HepG2 (cell line): ENCODE measurements at regions not wholly inside any gene's neighbourhood (a gene's known extent, or its start where the extent isn't known, plus 50 kb on each side); places are given as distances from the start of the nearest gene placed in this dataset.
A peak's percentile ranks its signal among the peaks of the same experiment; 100 is the strongest.

Experiments
- ARID5B ChIP-seq: IDR thresholded peaks from 2 replicates; pipeline ENCODE4 v1.4.0; 2020; ENCODE audit warnings: mild to moderate bottlenecking, missing genetic modification reagents
- ATF2 ChIP-seq: sonication (generic); formaldehyde crosslinking; IDR thresholded peaks from 2 replicates; pipeline ENCODE4 v1.4.0; 2020; ENCODE audit warnings: missing genetic modification reagents
- BCL6 ChIP-seq: IDR thresholded peaks from 2 replicates; pipeline ENCODE4 v1.6.1; 2016; ENCODE audit warnings: missing genetic modification reagents, missing compliant biosample characterization
- FOXK1 ChIP-seq: sonication (generic); formaldehyde crosslinking; IDR thresholded peaks from 2 replicates; pipeline ENCODE4 v1.4.0; 2020; ENCODE audit warnings: low read depth, missing genetic modification reagents, borderline replicate concordance
- HNRNPH1 ChIP-seq: fragments of 200-400 bp; formaldehyde crosslinking; optimal IDR thresholded peaks from 2 replicates; pipeline ENCODE3; 2017; ENCODE audit warnings: mild to moderate bottlenecking, low read depth, low read length
- ISX ChIP-seq: sonication (generic); formaldehyde crosslinking; conservative IDR thresholded peaks from 2 replicates; pipeline ENCODE4 v1.5.0; 2020; ENCODE audit warnings: missing genetic modification reagents
- KDM5A ChIP-seq: fragments of 200-600 bp; sonication (generic); IDR thresholded peaks from 2 replicates; pipeline ENCODE4 v1.7.0; 2018; ENCODE audit warnings: antibody characterized with exemption, mild to moderate bottlenecking, low read length, borderline replicate concordance
- MAX ChIP-seq: IDR thresholded peaks from 2 replicates; pipeline ENCODE4 v1.6.1; 2012; ENCODE audit warnings: inconsistent platforms
- NFYC ChIP-seq: IDR thresholded peaks from 2 replicates; pipeline ENCODE4 v1.6.1; 2016; ENCODE audit warnings: missing genetic modification reagents, missing compliant biosample characterization
- PAF1 ChIP-seq: IDR thresholded peaks from 2 replicates; pipeline ENCODE4 v1.6.1; 2016; ENCODE audit warnings: missing genetic modification reagents, missing compliant biosample characterization
- PCBP2 ChIP-seq: fragments of 200-400 bp; formaldehyde crosslinking; optimal IDR thresholded peaks from 2 replicates; pipeline ENCODE3; 2018; ENCODE audit warnings: low read length, low read depth; ENCODE audit not compliant: poor library complexity, severe bottlenecking
- RCOR2 ChIP-seq: IDR thresholded peaks from 2 replicates; pipeline ENCODE4 v1.6.1; 2016; ENCODE audit warnings: missing biosample characterization, missing genetic modification reagents
- TCF7 ChIP-seq: sonication (generic); IDR thresholded peaks from 2 replicates; pipeline ENCODE4 v1.6.1; 2016; ENCODE audit warnings: antibody characterized with exemption, low read depth
- TMF1 ChIP-seq: sonication (generic); formaldehyde crosslinking; IDR thresholded peaks from 2 replicates; pipeline ENCODE4 v1.8.1; 2022; ENCODE audit warnings: low read depth, missing genetic modification reagents
- ZBTB39 ChIP-seq: sonication (generic); formaldehyde crosslinking; IDR thresholded peaks from 2 replicates; pipeline ENCODE4 v1.5.0; 2020; ENCODE audit warnings: missing genetic modification reagents
- ZNF280B ChIP-seq: sonication (generic); formaldehyde crosslinking; IDR thresholded peaks from 2 replicates; pipeline ENCODE4 v1.5.0; 2020; ENCODE audit warnings: missing genetic modification reagents, mild to moderate bottlenecking, borderline replicate concordance
- ZNF296 ChIP-seq: sonication (generic); formaldehyde crosslinking; conservative IDR thresholded peaks from 2 replicates; pipeline ENCODE4 v1.5.0; 2020; ENCODE audit warnings: mild to moderate bottlenecking, missing genetic modification reagents
- ZNF558 ChIP-seq: sonication (generic); formaldehyde crosslinking; IDR thresholded peaks from 2 replicates; pipeline ENCODE4 v1.9.0; 2022; ENCODE audit warnings: mild to moderate bottlenecking, missing genetic modification reagents, borderline replicate concordance
- ZNF737 ChIP-seq: sonication (generic); formaldehyde crosslinking; IDR thresholded peaks from 2 replicates; pipeline ENCODE4 v1.5.0; 2020; ENCODE audit warnings: missing genetic modification reagents, mild to moderate bottlenecking, borderline replicate concordance
- ZSCAN21 ChIP-seq: sonication (generic); formaldehyde crosslinking; IDR thresholded peaks from 2 replicates; pipeline ENCODE4 v1.8.0; 2022; ENCODE audit warnings: mild to moderate bottlenecking, missing genetic modification reagents, moderate library complexity, borderline replicate concordance
- ZSCAN30 ChIP-seq: sonication (generic); formaldehyde crosslinking; IDR thresholded peaks from 2 replicates; pipeline ENCODE4 v1.5.0; 2020; ENCODE audit warnings: mild to moderate bottlenecking, missing genetic modification reagents

GRCh38 chr10:4663162-4663992 lies 162.6 kb upstream of the AKR1E2 start (continued):
- TF ChIP-seq HNRNPH1 (no peak), ARID5B (CRISPR knock-in tag) (peak; percentile 90), FOXK1 (CRISPR knock-in tag) (0 out of 2 replicates have a peak, but pooled peaks have one; percentile 48), PAF1 (CRISPR knock-in tag) (no peak), ZSCAN30 (CRISPR knock-in tag) (no peak), BCL6 (CRISPR knock-in tag) (peak; percentile 13; the same call in 1 of the 2 replicates), ZNF737 (no peak), ISX (CRISPR knock-in tag) (no peak), TCF7 (no peak), NFYC (CRISPR knock-in tag) (no peak), ZBTB39 (CRISPR knock-in tag) (no peak), ZNF296 (CRISPR knock-in tag) (no peak), KDM5A (no peak), RCOR2 (no peak), TMF1 (CRISPR knock-in tag) (no peak), ZSCAN21 (CRISPR knock-in tag) (no peak), MAX (peak; percentile 70; the same call in 1 of the 2 replicates), ZNF558 (CRISPR knock-in tag) (no peak), PCBP2 (no peak), ATF2 (CRISPR knock-in tag) (no peak), ZNF280B (CRISPR knock-in tag) (no peak)
